ENCODE measurements at regions not wholly inside any gene's neighbourhood (a gene's known extent, or its start where the extent isn't known, plus 50 kb on each side); places are given as distances from the start of the nearest gene placed in this dataset.
"Not testable (repeated sequence)": the region's sequence is repeated elsewhere in the genome, so short reads cannot be mapped to it uniquely, and the experiment has no call there.

DNA sequence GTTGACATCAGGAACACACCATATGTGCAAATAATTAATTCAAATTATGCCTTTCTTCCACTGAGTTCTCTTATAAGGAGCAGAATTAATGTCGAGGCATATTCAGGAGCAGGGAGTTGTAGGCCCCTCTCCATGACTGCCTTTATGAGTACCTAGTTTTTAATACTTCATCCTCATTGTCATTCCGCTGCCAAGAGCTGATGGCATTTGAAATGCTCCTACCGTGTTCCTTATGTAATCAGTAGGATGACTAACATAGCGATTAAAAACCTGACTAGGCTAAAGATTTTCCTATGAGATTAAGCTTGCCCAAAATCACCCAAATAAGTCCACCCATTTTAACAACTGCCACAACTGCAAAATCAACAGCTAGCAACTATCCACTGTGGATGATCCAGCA, 220.6 kb downstream of the DHX15 start:
- no peak for DNase-seq

DNA sequence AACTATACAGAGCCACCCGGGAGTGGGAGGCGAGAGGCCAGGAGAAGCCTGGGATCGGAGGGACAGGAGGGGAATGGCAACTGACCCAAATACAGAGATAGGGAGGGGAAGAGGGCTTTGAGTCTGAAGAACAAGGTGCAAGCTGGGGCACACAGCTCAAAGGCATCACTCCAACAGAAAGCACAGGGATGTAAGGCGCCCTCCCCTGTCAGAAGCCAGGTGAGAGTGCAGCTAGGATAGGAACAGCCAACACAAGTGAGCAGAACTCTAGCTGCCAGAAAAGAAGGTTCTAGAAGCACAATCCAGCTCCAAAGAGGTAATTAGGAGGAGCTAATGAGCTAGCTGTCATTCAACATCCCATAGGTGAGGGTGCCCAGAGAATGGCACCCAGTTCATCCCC, 232.2 kb downstream of the DHX15 start:
- DNase-seq, result no peak

GRCh38 chr4:24349168-24349996, 235.0 kb downstream of the DHX15 start:
- not testable (repeated sequence) for DNase-seq

- DNase-seq, result no peak
Observed at GRCh38 chr4:24339260-24339659, 245.1 kb downstream of the DHX15 start.

DNA sequence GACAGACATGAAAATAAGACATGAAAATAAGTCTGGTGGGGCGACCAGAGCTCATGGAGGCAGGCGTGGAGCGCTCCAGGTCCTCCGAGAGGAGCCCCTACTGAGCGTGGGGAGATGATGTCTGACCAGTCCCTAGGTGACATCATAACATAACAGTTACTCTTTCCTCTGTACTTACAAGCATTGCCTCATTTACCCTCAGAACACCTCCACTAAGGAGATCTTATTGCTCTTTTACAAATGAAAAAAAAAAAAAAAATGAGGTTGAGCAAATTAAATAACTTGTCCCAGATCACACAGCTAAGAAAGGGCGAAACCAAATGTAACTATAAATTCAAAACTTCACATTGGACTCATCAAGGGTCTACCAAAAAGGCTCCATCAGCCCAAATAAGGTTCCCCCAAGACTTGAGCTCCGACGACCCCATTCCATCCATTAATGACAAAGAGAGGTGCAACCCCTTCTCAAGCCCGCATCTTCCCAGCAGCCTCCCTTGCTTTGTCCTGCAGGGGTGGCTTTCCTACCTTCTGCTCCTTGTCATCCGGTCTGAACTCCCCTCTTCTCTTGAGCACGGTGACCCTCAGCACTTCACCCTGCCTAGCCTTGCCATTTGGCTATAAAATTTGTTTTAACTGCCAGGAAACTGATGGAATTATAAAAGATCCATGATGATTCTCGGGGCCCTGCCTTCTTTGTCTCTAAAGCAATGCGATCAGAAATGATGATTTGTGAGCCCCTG, 246.7 kb downstream of the DHX15 start:
- no peak for DNase-seq

DNA sequence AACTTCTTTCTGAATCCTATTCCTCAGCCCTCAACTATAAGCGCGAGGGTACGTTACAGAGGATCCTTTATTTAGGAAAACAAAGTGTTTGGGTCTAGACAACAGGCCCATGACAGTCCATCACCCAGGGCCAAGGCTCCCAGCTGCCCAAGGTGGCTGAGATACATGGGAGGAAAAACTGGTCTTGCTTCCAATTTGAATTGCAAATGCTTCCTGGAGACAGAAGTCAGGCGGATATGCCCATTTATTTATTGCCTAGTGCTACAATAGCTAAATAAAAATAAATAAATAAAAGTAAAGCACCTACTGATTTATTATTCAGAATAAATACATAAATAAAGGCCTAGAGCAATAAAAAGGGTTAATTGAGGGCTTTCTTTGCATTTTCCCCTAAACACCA, 248.7 kb downstream of the DHX15 start:
- no peak for DNase-seq

GRCh38 chr4:24334906-24335305, 249.4 kb downstream of the DHX15 start:
- no peak for DNase-seq

DNA sequence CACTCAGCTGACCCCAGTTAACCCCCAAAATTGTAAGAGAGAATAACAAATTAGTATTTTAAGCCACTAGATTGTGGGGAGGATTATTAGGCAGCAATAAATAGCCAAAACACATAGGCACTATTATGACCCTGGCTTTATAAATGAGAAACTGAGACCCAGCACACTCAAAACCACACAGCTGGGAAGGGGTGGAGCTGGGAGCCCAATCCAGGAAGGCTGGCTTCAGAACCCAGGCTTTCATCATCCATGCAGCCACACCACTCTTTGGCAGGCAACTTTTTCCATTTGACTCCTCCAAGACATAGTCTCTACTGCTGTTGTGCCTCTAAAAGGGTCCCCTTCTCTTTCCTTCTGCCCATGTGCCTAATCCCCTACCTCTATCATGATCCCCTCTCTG, 253.8 kb downstream of the DHX15 start:
- no peak for DNase-seq

DNA sequence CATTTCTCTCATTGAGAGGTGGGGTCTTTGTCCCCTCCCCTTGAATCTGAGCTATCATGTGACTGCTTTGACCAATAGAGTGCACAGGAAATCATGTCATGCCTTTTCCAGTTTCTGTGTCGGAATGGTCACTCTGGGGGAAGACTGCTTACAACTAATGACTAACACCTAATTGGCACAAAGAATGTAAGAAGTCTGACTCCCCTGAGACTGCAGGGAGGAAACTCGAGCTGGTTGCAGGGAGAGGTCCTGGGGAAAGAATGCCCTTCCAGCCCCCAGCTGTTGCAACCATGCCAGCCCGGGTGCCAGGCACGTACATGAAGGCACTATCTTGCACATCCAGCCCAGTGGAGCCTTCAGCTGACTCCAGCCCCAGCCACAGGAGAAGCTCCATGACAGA, 254.2 kb downstream of the DHX15 start:
- DNase-seq, result no peak

- DNase-seq, result no peak
Observed at GRCh38 chr4:24328711-24329110, 255.6 kb downstream of the DHX15 start.

DNA sequence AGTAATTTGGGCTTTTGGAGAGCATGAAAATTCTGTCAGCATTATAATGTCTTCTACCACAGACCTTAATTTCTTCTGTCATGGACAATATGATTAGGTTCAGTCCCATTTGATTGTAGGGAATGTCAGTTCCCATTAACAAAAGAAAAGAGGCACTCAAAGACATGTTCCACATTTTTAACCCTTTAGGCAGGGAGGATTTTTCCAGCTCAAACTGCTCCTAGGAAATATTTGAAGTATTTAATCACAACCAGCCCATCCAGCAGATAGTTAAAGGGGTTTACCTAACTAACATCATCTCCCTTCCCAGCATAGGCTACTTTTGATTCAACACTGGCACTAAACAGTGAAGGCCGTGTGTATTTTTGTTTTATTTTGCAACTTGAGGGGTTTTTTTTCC, 256.0 kb downstream of the DHX15 start:
- DNase-seq, result no peak

DNA sequence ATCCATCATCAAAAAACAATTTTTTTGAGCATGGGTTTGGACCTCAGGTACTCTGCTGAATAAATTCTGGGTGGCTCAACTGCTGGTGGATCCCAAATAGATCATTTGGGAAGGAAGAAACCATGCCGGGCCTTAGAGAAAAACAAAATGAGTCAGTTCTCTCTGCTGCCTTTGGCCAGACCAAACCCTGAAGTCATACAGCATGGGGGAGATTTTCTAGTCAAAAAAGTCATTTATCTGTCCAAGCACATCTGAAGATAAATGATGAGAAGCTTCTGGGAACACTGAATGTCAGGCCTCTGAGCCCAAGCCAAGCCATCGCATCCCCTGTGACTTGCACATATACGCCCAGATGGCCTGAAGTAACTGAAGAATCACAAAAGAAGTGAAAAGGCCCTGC, 261.4 kb downstream of the DHX15 start:
- DNase-seq, result no peak

DNA sequence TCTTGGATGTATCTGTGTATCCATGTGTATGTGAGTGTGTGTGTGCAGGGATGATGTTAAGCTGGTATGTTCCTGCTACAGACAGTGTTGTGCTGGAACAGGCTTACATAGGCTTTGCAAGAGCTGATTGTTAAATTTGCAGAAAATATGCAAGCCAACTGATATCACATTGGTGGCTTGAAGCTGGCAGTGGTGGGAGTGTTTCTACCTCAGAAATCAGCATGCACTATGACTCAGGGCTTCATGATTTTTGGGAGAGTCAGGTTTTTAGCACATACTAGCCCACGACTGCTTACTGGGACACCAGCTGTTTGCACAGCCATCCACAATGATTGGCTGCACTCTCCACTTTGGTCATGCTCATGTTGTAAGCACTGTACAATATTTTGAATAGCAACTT, 261.8 kb downstream of the DHX15 start:
- DNase-seq, result no peak

DNA sequence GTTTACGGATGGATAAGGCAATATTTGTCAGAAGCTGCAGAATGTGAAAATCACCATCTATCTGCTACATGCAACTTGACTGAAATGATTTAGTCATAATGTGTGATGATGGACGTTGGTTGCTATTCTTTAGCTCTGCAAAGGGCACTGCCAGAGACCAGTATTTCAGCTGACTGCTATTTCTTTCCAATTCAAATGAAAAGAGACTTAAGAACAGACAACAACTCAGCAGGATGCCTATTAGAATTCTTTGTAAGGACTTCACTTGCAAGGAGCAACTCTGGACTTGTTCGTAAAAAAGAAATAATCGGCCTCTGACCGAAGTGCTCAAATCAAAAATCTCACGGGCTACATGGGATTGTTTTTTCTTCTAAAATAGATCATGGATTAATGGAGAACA, 262.7 kb downstream of the DHX15 start:
- no peak for DNase-seq

GRCh38 chr4:24321131-24321530, 263.2 kb downstream of the DHX15 start:
- no peak for DNase-seq

GRCh38 chr4:24319387-24319786, 265.0 kb downstream of the DHX15 start:
- DNase-seq, result no peak

DNA sequence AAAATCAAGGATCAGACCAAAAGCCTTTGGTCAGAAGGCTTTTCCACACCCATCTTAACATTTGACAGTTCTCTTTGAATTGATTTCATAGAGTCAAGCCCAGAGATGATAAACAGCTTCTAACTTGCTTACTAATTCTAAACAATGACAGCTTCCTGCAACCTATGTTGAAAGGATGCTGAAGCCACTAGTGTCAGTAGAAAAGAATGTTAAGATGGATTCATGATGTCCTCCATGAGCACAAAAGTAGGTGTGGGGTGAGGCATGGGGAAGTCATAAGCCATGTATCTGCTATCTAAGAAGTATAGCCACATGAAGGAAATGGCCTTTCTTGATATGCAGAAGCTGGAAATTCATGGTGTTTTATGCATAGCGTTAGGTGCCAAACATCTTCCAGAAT, 269.3 kb downstream of the DHX15 start:
- no peak for DNase-seq

DNA sequence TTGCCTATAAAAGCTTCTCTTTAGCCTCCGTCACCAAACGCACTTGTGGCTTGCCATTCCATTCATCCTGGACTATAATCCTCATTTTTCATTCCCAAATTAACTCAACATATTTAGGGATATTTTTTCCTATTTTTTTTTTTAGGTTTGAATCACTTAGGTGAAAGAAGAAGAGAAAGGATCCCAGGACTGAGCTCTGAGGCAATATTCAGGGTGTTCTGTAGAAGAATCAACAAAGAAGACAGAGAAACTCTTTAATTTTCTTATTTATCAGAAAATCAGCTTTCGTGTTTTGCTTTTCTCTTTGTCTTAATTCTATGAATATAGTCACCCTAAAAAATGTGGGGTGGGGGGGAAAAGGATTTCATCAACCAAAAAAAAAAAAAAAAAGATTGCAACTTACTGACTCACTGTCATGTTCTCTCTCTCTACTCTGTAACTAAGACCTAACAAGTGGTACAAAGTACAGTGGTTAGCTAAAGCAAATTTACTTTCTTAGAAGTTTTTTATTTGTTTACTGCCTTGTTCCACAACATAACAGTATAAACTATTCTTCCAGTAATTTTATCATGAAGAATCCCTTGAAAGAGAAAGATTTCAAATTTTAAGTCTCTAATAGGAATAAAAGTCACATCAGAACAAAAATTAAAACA, 272.0 kb downstream of the DHX15 start:
- no peak for DNase-seq

GRCh38 chr4:24303926-24304325, 280.4 kb downstream of the DHX15 start:
- no peak for DNase-seq

GRCh38 chr4:24298911-24299310, 285.4 kb downstream of the DHX15 start:
- DNase-seq, result no peak

- DNase-seq, result no peak
Observed at GRCh38 chr4:24287096-24287495, 297.3 kb downstream of the DHX15 start.

- no peak for DNase-seq
Observed at GRCh38 chr4:24285759-24286158, 298.6 kb downstream of the DHX15 start.

DNA sequence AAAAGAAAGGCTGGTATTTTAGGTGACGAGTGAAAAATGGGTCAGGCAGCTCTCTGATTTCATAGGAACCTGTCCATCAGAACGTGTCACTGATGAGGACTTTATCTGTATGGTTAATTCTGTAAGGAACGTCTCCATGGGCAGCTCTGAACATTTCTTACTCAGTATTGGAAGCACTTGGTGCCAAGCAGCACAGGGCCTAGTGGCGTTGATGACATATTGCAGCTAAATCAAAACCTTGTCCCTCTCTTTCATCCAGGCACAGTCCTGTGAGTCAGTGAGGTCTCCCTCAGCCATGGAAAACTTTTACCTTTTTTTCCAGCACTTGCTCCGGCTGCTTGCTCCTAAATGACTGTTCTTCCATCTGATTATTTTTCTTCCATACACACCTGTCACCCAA, 301.9 kb downstream of the DHX15 start:
- DNase-seq, result no peak

GRCh38 chr4:24279911-24280375, 304.4 kb downstream of the DHX15 start:
- no peak for DNase-seq
